DOHH2 (cell line): ENCODE measurements at regions not wholly inside any gene's neighbourhood (a gene's known extent, or its start where the extent isn't known, plus 50 kb on each side); places are given as distances from the start of the nearest gene placed in this dataset.

Experiments
- H3F3A ChIP-seq: fragments of 200-600 bp; sonication (generic), shearing (Covaris generic); 2 replicates; pipeline ENCODE4 v1.6.0; 2016; ENCODE audit warnings: antibody characterized with exemption, mild to moderate bottlenecking; ENCODE audit not compliant: control insufficient read depth, insufficient read depth
- H3K27ac ChIP-seq: fragments of 200-600 bp; sonication (generic); 2 replicates; pipeline ENCODE4 v1.5.1; 2014; ENCODE audit warnings: low read depth, mild to moderate bottlenecking, low read length, moderate library complexity
- H3K27me3 ChIP-seq: fragments of 200-600 bp; sonication (generic); 2 replicates; pipeline ENCODE4 v1.6.1; 2014; ENCODE audit warnings: mild to moderate bottlenecking, low read length, mixed read lengths; ENCODE audit not compliant: control insufficient read depth
- H3K36me3 ChIP-seq: fragments of 200-600 bp; sonication (generic); 2 replicates; pipeline ENCODE4 v1.6.1; 2014; ENCODE audit warnings: mild to moderate bottlenecking, low read length, moderate library complexity, mixed read lengths; ENCODE audit not compliant: control insufficient read depth
- H3K4me1 ChIP-seq: fragments of 200-600 bp; sonication (generic); 2 replicates; pipeline ENCODE4 v1.6.1; 2014; ENCODE audit warnings: mild to moderate bottlenecking, low read length, mixed read lengths; ENCODE audit not compliant: control insufficient read depth
- H3K4me2 ChIP-seq: fragments of 200-600 bp; sonication (generic); 2 replicates; pipeline ENCODE4 v1.6.0; 2014; ENCODE audit warnings: mild to moderate bottlenecking, low read length, moderate library complexity
- H3K4me3 ChIP-seq: fragments of 200-600 bp; sonication (generic); 2 replicates; pipeline ENCODE4 v1.5.1; 2014; ENCODE audit warnings: mild to moderate bottlenecking, low read length, mixed read lengths
- H3K79me2 ChIP-seq: fragments of 200-600 bp; sonication (generic); 2 replicates; pipeline ENCODE4 v1.6.1; 2014; ENCODE audit warnings: mild to moderate bottlenecking, low read length, mixed read lengths; ENCODE audit not compliant: control insufficient read depth
- H3K9me2 ChIP-seq: fragments of 200-600 bp; sonication (generic); replicated peaks from 2 replicates; pipeline ENCODE4 v1.6.1; 2014; ENCODE audit warnings: mild to moderate bottlenecking, low read length, mixed read lengths; ENCODE audit not compliant: control insufficient read depth
- H3K9me3 ChIP-seq: fragments of 200-600 bp; sonication (generic); 2 replicates; pipeline ENCODE4 v1.6.1; 2014; ENCODE audit warnings: antibody characterized with exemption, low read length, mixed read lengths; ENCODE audit not compliant: control insufficient read depth, insufficient read depth
- H4K20me1 ChIP-seq: fragments of 200-600 bp; sonication (generic); 2 replicates; pipeline ENCODE4 v1.6.0; 2014; ENCODE audit warnings: low read depth, mild to moderate bottlenecking, antibody characterized with exemption, low read length, moderate library complexity; ENCODE audit not compliant: control insufficient read depth, insufficient read depth
- EZH2phosphoT487 ChIP-seq: fragments of 200-600 bp; sonication (generic); IDR thresholded peaks from 2 replicates; pipeline ENCODE4 v1.6.1; 2017; ENCODE audit warnings: borderline replicate concordance, mild to moderate bottlenecking, antibody characterized with exemption, low read length, moderate library complexity, mixed read lengths
- TF ChIP-seq, protein P1 (sequence below): fragments of 200-600 bp; sonication (generic); IDR thresholded peaks from one replicate; pipeline ENCODE4 v1.5.1; 2014; ENCODE audit warnings: antibody characterized with exemption, mild to moderate bottlenecking, low read depth, low read length; ENCODE audit not compliant: poor library complexity, severe bottlenecking

DNA sequence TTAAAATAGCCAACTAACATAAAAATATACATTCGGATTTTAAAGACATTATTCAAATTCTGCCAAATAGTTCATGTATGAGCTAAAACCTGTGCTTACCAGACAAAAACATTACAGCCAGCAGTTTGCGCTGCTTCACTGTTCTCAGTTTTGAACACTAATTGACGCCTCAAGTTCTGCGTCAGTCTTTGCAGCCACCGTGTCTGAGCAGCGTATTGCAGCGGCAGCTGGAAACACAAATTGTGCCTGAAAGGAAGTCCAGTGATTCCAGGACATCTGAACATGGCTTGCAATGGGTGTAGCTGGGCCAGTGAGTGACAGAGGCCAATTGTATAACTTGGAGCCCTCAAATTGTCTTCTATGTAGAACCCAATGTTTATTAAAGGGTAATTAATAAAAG lies 267.6 kb downstream of the TFCP2L1 start:
- Histone ChIP-seq H3K27ac (no peak overlapping the region), H3K27me3 (no peaks in the 10 kb centered on the region), H3K36me3 (no peaks in the 10 kb centered on the region), H3K4me2 (no peak overlapping the region), H3F3A (no peaks in the 10 kb centered on the region), H4K20me1 (no peaks in the 10 kb centered on the region), H3K4me3 (no peak overlapping the region), H3K9me3 (no peaks in the 10 kb centered on the region), H3K79me2 (no peaks in the 10 kb centered on the region), H3K4me1 (no peaks in the 10 kb centered on the region), H3K9me2 (no peaks in the 10 kb centered on the region)
- no peak for TF ChIP-seq EZH2phosphoT487
- TF ChIP-seq, protein P1, sequence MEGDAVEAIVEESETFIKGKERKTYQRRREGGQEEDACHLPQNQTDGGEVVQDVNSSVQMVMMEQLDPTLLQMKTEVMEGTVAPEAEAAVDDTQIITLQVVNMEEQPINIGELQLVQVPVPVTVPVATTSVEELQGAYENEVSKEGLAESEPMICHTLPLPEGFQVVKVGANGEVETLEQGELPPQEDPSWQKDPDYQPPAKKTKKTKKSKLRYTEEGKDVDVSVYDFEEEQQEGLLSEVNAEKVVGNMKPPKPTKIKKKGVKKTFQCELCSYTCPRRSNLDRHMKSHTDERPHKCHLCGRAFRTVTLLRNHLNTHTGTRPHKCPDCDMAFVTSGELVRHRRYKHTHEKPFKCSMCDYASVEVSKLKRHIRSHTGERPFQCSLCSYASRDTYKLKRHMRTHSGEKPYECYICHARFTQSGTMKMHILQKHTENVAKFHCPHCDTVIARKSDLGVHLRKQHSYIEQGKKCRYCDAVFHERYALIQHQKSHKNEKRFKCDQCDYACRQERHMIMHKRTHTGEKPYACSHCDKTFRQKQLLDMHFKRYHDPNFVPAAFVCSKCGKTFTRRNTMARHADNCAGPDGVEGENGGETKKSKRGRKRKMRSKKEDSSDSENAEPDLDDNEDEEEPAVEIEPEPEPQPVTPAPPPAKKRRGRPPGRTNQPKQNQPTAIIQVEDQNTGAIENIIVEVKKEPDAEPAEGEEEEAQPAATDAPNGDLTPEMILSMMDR, result no peak

DNA sequence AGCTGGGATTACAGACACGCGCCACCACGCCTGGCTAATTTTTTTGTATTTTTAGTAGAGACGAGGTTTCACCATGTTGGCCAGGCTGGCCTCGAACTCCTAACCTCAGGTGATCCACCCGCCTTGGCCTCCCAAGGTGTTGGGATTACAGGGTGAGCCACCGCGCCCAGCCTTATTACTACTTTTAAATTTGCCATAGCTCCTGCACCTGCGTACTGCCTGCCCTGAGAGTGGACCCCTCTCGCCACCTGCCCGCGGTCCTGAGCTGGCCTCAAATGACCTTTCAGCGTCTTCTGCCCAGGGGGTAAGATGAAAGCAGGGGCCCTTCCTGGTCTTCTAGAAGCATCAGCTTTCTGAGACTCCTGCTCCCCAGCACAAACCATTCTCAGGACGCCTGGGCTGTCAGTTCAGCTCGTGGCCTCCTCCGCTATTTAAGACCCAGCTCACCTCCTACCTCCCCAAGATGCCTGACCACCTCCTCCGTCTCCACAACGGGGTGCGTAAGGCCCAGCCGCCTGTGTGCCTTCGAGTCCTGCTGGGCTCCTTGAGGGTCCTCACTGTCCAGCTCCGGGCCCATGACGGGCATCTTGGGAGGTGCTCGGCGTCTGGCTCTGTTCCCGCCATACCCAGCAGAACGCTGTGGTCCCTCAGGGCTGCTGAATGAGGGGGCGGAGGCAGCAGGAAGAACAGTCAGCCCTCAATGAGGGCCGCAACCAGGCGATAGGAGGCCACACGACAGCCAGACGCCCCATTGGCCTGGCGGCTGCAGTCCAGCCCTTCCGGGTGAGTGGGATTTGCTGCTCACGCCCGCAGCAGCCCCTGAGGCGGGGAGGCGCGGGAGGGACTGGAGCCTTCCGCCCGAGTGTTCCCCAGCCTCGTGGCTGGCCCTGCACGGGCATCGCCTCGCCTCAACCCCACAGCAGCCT lies 266.6 kb downstream of the TFCP2L1 start:
- Histone ChIP-seq H3K4me3 (no peak overlapping the region), H3K4me2 (no peak overlapping the region), H3F3A (no peaks in the 10 kb centered on the region), H3K9me2 (no peaks in the 10 kb centered on the region), H4K20me1 (no peaks in the 10 kb centered on the region), H3K4me1 (no peaks in the 10 kb centered on the region), H3K9me3 (no peaks in the 10 kb centered on the region), H3K27ac (no peak overlapping the region), H3K27me3 (no peaks in the 10 kb centered on the region), H3K36me3 (no peaks in the 10 kb centered on the region), H3K79me2 (no peaks in the 10 kb centered on the region)
- no peak for TF ChIP-seq EZH2phosphoT487
- TF ChIP-seq, protein P1, result no peak

DNA sequence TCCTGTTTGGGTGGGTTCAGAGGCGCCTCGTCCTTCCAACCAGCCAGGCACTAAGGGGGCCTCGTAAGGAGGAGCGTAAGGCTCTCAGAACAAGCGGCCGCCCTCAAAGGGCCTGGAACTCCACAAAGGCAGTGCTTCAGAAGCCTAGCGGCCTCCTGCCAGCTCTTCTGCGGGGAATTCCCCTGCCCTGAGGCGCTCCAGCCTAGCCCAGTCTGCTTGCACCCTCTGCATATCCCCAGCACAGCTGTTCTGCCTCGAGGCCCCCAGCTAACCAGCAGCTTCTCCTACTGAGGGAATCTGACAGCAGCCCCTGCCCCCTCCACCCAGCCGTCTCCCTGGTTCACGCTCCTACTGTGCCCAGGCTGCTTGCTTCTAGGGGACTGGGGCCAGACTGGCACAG lies 265.9 kb downstream of the TFCP2L1 start:
- Histone ChIP-seq H3K36me3 (no peaks in the 10 kb centered on the region), H3K9me2 (no peaks in the 10 kb centered on the region), H3K4me2 (no peak overlapping the region), H4K20me1 (no peaks in the 10 kb centered on the region), H3K27ac (no peak overlapping the region), H3K79me2 (no peaks in the 10 kb centered on the region), H3K4me3 (no peak overlapping the region), H3K9me3 (no peaks in the 10 kb centered on the region), H3K4me1 (no peaks in the 10 kb centered on the region), H3K27me3 (no peaks in the 10 kb centered on the region), H3F3A (no peaks in the 10 kb centered on the region)
- TF ChIP-seq, protein P1, result no peak
- no peak for TF ChIP-seq EZH2phosphoT487
